Stimulated activated effector memory CD8-positive, alpha-beta T cell treated with anti-CD3 and anti-CD28 coated beads, Interleukin-12 subunit alpha, Interleukin-12 subunit beta, amount 100 ng/mL, for 72 hours (primary cell): ENCODE measurements at regions not wholly inside any gene's neighbourhood (a gene's known extent, or its start where the extent isn't known, plus 50 kb on each side); places are given as distances from the start of the nearest gene placed in this dataset.

ENCODE experiments used
- ATAC-seq: fragments of 150-1000 bp; cut with Tn5 transposase; 2 replicates; pipeline ENCODE4 v1.10.0; 2021
- DNase-seq, 2 donors: peaks; one replicate each; pipeline ENCODE4 v3.0.0; 2021 to 2022; ENCODE audit warnings: low spot score in 2 of 2
- H3K27ac Mint-ChIP-seq: one replicate; pipeline ENCODE4 v1.8.0; 2022; ENCODE audit warnings: mild to moderate bottlenecking, mixed read lengths
- H3K36me3 Mint-ChIP-seq: one replicate; pipeline ENCODE4 v1.8.0; 2022; ENCODE audit warnings: mild to moderate bottlenecking, mixed read lengths
- H3K4me1 Mint-ChIP-seq: one replicate; pipeline ENCODE4 v1.8.0; 2022; ENCODE audit warnings: mixed read lengths
- H3K4me3 Mint-ChIP-seq: one replicate; pipeline ENCODE4 v1.8.0; 2022; ENCODE audit warnings: mild to moderate bottlenecking, mixed read lengths
- H3K9me3 Mint-ChIP-seq: one replicate; pipeline ENCODE4 v1.8.0; 2022; ENCODE audit warnings: mixed read lengths

DNA sequence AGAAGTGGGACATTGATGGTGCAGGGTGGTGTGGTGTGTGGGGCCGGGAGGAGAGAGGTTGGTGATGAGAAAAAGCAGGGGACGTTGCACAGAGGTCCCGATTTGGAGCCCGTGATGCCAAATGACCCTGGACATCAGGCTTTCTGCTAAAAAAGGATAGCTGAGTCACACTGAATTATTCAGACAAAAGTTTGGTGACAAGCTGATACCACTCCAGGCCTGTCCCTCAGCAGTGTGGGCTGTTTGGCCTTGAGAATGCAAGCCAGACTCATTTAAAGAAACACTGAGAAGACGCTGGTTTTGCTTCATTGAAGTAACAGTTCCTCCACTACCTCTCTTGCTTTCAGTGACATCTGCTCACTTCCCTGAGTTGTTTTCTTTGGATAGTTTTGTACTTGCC, 262.1 kb upstream of the PWP1 start:
- Mint-ChIP-seq H3K36me3 (no peaks in the 10 kb centered on the region), H3K4me1 (peaks cover 12% of the 10 kb centered on the region), H3K27ac (no peak overlapping the region), H3K4me3 (no peak overlapping the region), H3K9me3 (peaks cover 6% of the 10 kb centered on the region)
- DNase-seq, result no peak
- ATAC-seq, result no peak

DNA sequence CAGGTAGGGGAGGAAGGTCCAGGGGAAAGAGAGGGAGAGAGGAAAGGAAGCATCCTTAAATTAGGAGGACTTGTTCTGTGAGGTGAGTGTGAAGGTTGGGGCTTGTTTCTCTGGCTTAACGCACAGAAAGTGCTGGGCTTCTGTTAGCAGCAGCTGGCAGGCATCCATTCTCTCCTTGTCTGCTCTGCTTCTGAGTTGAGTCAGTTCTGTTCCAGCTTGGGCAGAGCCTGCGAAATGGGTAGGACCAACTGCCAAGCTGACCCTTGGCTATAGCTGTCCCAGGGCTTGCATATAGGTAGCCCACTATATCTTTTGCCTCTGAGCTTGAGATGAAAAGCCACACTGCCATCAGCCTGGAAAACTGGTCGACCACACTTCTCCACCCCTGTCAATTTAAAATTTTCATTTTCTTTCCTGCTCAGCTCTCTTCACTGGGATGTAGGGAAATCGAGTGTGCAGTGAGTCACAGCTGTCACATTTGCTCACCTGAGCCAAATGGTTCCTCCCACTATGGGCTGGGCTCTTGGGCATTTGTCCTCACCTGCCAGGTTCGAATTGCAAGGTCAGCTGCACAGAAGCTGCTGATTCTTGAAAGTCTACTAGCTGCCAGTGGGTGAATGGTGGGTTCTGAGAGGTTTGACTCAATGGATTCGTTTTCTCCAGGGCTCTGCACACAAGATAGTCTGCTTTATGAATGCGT, 256.4 kb upstream of the PWP1 start:
- peaks cover 36% of the 10 kb centered on the region for H3K4me1 Mint-ChIP-seq
- ATAC-seq (no peak), DNase-seq (no peak)
- H3K36me3 Mint-ChIP-seq, result no peaks in the 10 kb centered on the region
- H3K4me3 Mint-ChIP-seq, result no peak overlapping the region
- peaks cover 6% of the 10 kb centered on the region for H3K9me3 Mint-ChIP-seq
- no peak overlapping the region for H3K27ac Mint-ChIP-seq

DNA sequence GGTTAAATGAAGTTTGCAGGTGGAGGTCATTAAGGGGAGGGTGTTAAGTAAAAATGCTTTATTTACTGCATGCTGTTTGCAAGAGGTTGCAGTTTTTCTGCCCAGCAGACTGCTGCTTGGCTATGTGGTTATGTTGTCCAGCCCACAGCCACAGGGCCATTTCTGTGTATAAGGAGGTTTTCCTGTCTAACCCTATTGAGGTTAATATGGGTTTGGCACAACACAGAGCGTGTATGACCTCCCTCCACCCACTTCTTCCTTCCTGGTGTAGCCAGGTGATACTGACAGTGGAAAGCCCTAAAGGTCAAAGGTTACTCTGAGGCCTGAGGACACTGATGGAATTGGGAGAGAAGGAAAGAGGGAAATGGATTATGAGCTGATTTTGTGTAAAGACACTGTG, 253.7 kb upstream of the PWP1 start:
- no peak for DNase-seq
- H3K4me1 Mint-ChIP-seq, result peaks cover 39% of the 10 kb centered on the region
- H3K9me3 Mint-ChIP-seq, result peaks cover 3% of the 10 kb centered on the region
- no peaks in the 10 kb centered on the region for H3K36me3 Mint-ChIP-seq
- ATAC-seq, result peak; percentile 56
- no peak overlapping the region for H3K27ac Mint-ChIP-seq
- no peak overlapping the region for H3K4me3 Mint-ChIP-seq

DNA sequence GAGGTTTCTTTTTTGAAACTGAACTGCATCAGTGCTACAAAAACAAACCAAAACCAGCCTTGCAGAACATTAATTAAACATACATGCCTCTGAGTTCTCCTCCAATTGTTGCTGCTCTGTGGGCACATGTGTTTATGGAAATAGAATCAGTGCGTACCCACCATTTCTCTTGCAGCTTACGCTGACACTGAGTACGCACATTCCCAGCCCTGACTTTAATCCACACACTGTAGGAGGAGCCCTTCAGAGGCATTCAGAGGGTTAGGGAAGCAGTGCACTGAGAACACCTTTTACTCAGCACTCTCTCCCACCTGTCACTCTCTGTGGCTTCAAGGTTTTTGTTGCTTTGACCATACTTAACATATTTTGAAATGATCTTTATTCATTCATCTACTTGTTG, 250.5 kb upstream of the PWP1 start:
- peaks cover 29% of the 10 kb centered on the region for H3K4me1 Mint-ChIP-seq
- H3K9me3 Mint-ChIP-seq, result no peaks in the 10 kb centered on the region
- no peak overlapping the region for H3K27ac Mint-ChIP-seq
- DNase-seq (no peak), ATAC-seq (no peak)
- H3K36me3 Mint-ChIP-seq, result no peaks in the 10 kb centered on the region
- H3K4me3 Mint-ChIP-seq, result no peak overlapping the region

DNA sequence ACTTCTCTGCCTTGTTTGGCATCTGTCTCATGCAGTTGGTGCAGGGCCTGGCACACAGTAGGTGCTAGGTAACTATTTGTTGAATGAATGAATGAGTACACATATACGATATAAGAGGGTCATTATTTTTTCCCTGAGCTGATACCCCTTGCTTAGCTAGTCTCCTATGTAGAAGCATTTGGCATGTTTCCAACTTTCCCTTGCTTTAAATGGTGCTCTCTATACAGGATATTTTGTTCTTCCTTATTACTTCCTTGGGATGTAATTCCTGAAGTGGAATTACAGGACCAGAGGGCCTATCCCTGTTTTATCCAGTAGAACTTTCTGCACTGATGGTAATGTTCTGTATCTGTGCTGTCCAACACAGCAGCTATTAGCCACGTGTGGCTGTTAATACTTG, 250.1 kb upstream of the PWP1 start:
- no peak for ATAC-seq
- no peaks in the 10 kb centered on the region for H3K36me3 Mint-ChIP-seq
- no peak for DNase-seq
- no peaks in the 10 kb centered on the region for H3K9me3 Mint-ChIP-seq
- no peak overlapping the region for H3K4me3 Mint-ChIP-seq
- H3K4me1 Mint-ChIP-seq, result peaks cover 33% of the 10 kb centered on the region
- no peak overlapping the region for H3K27ac Mint-ChIP-seq

DNA sequence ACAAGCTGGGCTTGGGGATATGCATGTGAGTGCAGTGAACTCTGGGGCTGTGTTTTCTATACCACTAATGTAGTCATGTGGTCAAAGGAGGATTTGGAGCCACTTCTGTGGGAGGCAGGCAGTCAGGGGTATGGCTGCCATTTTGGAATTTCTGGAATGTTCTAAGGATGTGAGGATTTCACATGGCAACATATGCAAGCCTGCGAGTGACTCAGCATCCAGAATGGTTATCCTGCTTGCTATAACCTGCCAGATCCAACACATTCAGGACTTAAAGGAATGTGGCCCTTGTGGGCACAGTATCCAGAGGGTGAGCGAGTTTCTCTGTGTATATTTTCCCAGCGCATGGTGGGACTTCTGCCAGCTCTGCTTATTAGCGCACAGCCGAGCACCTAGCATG, 249.2 kb upstream of the PWP1 start:
- ATAC-seq, result no peak
- Mint-ChIP-seq H3K27ac (no peak overlapping the region), H3K9me3 (no peaks in the 10 kb centered on the region), H3K4me3 (no peak overlapping the region), H3K36me3 (no peaks in the 10 kb centered on the region), H3K4me1 (peaks cover 41% of the 10 kb centered on the region)
- no peak for DNase-seq

DNA sequence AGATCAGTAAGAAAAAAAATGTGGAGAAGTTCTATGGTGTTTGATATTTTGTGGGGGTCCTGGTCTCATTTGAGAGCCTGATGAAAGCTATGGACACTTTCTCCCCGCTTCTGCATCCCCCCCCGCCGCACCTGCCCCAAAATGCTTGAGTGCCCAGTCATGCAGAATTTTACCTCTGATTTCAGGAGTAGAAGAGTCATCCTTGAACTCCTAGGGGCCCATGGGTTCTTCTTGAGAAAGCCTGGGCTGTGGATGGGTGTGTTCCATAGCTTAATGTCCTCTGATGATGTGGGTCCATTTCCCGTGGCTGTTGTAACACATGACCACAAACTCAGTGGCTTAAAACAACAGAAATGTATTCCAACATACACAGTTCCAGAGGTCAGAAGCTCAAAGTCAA, 248.8 kb upstream of the PWP1 start:
- DNase-seq, result no peak
- H3K4me1 Mint-ChIP-seq, result peaks cover 38% of the 10 kb centered on the region
- H3K4me3 Mint-ChIP-seq, result no peak overlapping the region
- H3K27ac Mint-ChIP-seq, result no peak overlapping the region
- no peaks in the 10 kb centered on the region for H3K36me3 Mint-ChIP-seq
- H3K9me3 Mint-ChIP-seq, result no peaks in the 10 kb centered on the region
- ATAC-seq, result no peak

DNA sequence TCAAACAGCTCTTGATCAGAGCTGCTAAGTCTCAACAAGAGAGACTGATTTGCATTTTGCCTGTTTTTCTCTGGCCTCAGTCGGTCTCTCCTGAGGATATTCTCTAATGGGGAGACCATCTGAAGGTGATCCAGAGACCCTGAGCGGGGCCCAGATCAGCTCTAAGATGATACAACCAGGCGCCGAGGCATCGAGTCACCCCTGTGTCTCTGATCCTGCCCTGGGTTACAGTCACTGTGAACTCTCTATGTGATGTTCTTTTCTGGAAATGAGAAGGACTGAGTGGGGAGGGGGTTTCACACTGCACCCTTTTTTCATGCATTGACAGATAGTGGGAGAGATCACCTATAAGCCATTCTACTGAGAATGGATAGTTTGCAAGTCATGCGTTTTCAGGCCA, 247.6 kb upstream of the PWP1 start:
- no peak overlapping the region for H3K4me3 Mint-ChIP-seq
- H3K9me3 Mint-ChIP-seq, result no peaks in the 10 kb centered on the region
- no peaks in the 10 kb centered on the region for H3K36me3 Mint-ChIP-seq
- ATAC-seq (no peak), DNase-seq (no peak)
- peaks cover 29% of the 10 kb centered on the region for H3K4me1 Mint-ChIP-seq
- H3K27ac Mint-ChIP-seq, result no peak overlapping the region

DNA sequence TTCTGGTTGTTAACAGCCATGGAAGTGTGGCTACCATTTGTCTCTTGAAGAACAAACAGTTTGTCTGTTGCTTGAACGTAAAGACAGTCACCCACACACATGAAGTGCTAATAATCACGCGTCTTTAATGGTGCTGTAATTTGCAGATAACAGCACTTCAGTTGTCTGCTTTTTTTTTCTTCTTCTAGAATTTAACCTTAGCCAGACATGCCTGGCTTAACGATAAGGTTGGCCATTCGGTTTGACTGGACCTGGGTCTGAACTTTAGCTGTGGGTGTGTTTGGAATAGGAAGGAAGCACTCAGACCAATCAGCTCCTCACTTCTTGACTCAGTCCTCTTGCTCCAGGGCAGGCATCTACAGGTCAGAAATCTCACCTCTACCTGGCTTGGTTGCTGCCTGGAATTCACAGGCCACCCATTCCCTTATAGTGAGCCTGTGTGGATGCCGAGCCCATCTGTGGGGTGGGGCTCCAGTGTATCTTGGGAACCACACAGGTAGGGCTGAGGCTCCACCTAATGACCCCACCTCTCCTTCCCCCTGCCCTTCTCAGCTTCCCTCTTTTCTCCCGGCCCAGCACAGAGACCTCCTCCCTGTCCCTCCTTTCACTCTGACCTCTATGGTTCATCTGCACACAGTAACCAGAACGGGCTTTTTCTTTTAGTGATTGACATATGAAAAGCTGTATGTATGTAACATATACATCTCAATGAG, 246.4 kb upstream of the PWP1 start:
- Mint-ChIP-seq H3K27ac (no peak overlapping the region), H3K4me3 (no peak overlapping the region), H3K36me3 (no peaks in the 10 kb centered on the region), H3K4me1 (peaks cover 33% of the 10 kb centered on the region), H3K9me3 (no peaks in the 10 kb centered on the region)
- ATAC-seq (no peak), DNase-seq (no peak)

DNA sequence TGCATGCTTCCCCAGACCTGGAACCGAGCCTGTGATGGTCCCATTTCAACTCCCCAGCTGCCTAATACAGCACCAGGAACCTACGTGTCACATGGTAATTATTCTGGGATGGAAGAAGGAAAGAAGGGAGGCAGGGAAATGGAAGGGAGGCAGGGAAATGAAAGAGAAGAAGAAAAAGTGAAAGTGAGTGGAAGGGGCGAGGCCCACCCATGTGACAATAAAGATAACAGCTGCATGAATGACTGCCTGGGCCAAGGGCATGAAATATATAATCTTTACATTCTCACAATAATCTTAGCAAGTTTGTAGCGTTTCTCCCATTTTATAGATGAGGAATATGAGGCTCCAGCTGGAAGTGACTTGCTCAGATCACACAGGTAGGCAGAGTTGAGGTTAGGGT, 245.0 kb upstream of the PWP1 start:
- no peak for DNase-seq
- Mint-ChIP-seq H3K36me3 (no peaks in the 10 kb centered on the region), H3K27ac (no peak overlapping the region), H3K9me3 (no peaks in the 10 kb centered on the region), H3K4me1 (peaks cover 37% of the 10 kb centered on the region), H3K4me3 (no peak overlapping the region)
- no peak for ATAC-seq

DNA sequence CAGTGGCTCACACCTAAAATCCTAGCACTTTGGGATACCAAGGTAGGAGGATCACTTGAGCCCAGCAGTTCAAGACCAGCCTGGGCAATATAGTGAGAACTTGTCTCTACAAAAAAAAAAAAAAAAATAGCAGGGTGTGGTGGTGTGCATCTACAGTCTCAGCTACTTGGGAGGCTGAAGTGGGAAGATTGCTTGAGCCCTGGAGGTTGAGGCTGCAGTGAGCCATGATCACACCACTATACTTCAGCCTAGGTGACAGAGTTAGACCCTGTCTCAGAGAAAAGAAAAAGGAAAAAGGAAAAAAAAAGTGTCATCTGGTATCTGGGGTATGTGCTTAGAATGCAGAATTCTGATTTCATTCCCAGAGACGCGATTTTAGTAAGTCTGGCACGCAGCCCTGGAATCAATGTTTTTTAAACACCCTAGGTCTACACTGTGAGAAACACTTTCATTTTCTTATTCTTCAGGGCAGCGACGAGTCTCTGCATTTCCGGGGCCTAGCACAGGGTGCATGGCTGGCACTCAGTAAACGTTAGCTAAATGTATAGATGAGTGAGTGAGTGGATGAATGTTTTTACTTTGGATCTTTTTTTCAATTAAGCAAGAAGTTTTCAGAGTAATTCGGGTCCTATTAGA, 243.8 kb upstream of the PWP1 start:
- Mint-ChIP-seq H3K4me3 (peak overlapping the region; percentile 34), H3K36me3 (no peaks in the 10 kb centered on the region), H3K9me3 (no peaks in the 10 kb centered on the region), H3K4me1 (peaks cover 37% of the 10 kb centered on the region), H3K27ac (no peak overlapping the region)
- peak; percentile 74 for ATAC-seq
- no peak for DNase-seq

DNA sequence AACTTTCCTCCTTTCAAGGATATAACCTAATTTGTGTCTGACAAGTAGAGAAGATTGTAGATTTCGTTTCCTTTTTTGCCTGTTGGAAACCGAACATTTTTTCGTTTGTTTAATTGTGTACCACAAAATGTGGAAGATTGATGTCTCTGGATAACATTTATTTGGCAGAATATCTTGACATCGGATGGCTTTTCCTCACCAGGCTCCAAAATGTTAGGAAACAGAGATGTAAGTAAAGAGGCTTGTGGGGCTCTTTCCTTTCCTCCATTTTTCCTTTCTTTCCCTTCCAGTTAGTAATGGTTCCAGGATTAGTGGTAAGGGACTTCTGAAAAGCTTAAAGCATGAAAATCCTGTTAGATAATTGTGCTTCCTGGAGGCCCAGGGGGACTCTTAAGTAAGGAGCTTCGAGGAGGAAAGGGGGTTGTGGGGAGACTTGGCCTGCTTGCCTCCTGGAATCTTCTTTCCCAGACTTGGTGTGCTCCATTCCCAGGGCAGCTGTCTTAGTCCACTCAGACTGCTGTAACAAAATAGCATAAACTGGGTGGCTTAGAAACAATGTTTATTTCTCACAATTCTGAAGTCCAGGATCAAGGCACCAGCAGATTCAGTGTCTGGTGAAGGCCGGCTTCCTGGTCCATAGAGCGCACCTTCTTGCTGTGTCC, 243.1 kb upstream of the PWP1 start:
- DNase-seq (no peak), ATAC-seq (no peak)
- H3K4me3 Mint-ChIP-seq, result peak overlapping the region; percentile 34
- no peaks in the 10 kb centered on the region for H3K9me3 Mint-ChIP-seq
- peaks cover 37% of the 10 kb centered on the region for H3K4me1 Mint-ChIP-seq
- no peaks in the 10 kb centered on the region for H3K36me3 Mint-ChIP-seq
- no peak overlapping the region for H3K27ac Mint-ChIP-seq

DNA sequence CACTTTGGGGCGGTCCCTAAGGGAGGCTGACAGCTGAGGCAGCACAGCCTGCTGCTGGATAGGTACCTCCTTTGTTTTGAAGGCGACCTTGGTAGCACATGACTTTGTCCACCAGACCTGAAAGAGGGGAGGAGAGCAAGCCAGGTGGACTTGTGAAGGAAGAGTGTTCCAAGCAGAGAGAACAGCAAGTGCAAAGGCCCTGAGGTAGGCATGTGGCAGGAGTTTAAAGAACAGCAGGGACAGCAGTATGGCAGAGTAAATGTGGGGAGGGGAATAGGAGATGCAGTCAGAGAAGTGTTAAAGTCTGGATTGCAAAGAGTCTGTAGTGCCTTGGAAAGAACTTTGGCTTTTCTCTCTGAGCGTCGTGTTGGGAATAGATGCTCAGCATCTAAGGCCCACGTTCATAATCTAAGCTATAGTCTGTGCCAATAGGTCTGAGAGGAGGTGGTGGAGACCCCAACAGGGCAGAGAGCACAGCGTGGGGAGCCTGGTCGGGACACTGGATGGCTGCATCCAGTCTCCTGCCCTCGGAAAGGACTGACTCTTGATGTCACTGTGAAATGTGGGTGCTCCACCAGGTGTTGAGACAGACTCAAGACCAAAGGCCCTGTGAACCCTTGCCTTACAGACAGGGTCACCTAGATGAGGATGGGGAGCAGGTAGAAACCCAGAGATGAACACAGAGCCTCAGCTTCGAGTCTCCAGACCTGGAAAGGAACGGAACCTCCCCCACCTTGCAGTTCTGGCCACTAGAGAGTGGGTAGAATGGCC, 242.1 kb upstream of the PWP1 start:
- H3K36me3 Mint-ChIP-seq, result no peaks in the 10 kb centered on the region
- no peak overlapping the region for H3K27ac Mint-ChIP-seq
- H3K4me1 Mint-ChIP-seq, result peaks cover 37% of the 10 kb centered on the region
- ATAC-seq (no peak), DNase-seq (no peak)
- no peak overlapping the region for H3K4me3 Mint-ChIP-seq
- H3K9me3 Mint-ChIP-seq, result no peaks in the 10 kb centered on the region

DNA sequence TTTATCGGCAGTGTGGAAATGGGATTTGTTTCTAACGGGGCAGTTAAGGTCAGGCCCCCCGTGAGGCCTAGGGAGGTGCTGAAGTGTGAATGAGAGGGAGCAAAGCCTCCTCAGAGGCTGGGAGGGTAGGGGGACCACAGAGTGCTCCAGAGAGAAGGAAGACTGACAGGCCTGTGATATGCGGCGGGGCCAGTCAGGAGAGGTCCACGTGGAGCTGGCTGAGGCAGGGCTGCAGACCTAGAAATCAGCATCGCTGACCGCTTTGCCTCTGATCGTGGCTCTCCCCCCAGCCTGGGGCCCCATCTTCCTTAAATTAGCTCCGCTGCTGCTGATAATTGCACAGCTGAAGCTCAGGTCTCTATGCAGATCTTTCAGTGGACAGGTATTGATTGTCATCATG, 240.8 kb upstream of the PWP1 start:
- H3K4me1 Mint-ChIP-seq, result peaks cover 28% of the 10 kb centered on the region
- H3K9me3 Mint-ChIP-seq, result no peaks in the 10 kb centered on the region
- ATAC-seq, result no peak
- DNase-seq, result no peak
- no peak overlapping the region for H3K4me3 Mint-ChIP-seq
- H3K27ac Mint-ChIP-seq, result no peak overlapping the region
- no peaks in the 10 kb centered on the region for H3K36me3 Mint-ChIP-seq

DNA sequence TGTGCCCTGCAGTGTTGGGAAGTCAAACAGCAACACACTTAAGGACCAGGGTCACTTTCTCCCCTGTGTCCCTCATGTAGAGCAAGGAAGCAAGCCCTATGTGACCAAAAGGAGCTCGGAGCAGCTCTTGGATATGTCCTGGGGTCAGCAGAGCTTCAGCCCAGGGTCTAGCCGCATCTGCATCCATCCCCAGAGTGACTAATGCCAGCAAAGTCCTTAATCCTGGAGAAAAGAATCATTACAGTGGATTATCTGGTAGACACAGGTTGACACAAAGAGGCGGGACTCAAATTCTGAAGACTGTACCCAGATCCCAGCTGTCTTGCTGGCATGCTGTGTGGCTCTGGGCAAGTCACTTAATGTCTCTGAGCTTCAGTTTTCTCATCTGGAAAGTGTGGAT, 239.1 kb upstream of the PWP1 start:
- no peaks in the 10 kb centered on the region for H3K9me3 Mint-ChIP-seq
- no peak overlapping the region for H3K27ac Mint-ChIP-seq
- H3K4me1 Mint-ChIP-seq, result peaks cover 13% of the 10 kb centered on the region
- ATAC-seq (no peak), DNase-seq (no peak)
- no peaks in the 10 kb centered on the region for H3K36me3 Mint-ChIP-seq
- H3K4me3 Mint-ChIP-seq, result no peak overlapping the region
